GM12892 (cell line): ENCODE measurements at regions not wholly inside any gene's neighbourhood (a gene's known extent, or its start where the extent isn't known, plus 50 kb on each side); places are given as distances from the start of the nearest gene placed in this dataset.

ENCODE experiments used
- DNase-seq: peaks from one replicate; pipeline ENCODE4 v3.0.0; 2011; ENCODE audit not compliant: insufficient read length
- FAIRE-seq: peaks from 2 replicates; lab custom pipeline; 2011; peaks lifted over from hg19 to GRCh38; lab: Jason Lieb, UNC
- POLR2A ChIP-seq: IDR thresholded peaks from 2 replicates; pipeline ENCODE4 v1.6.1; 2011; ENCODE audit warnings: low read depth, low read length, control low read depth
- POLR2AphosphoS5 ChIP-seq: IDR thresholded peaks from 2 replicates; pipeline ENCODE4 v1.6.1; 2011; ENCODE audit warnings: low read depth, low read length, control low read depth
- TAF1 ChIP-seq: IDR thresholded peaks from 2 replicates; pipeline ENCODE4 v1.6.1; 2011; ENCODE audit warnings: low read depth, mild to moderate bottlenecking, control low read depth, low read length, borderline replicate concordance

DNA sequence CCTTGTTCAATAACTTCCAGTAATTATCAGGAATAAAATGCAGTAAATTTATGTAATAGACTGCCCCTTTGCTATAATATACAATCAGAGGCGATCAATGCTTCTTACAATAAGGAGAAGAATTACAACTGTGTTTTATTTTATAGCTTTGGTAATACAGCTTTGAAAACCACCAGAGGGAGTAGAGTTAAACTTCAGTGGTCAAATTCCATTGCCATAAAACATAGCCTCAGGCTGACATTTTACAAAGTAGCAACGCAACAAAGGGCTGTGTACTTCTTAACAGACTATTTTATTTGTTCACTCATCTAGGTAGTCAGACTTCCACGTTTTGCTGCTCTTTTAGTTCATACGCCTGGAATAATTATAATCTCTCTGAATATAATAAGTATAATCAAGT, 58.5 kb downstream of the TEX13C start:
- FAIRE-seq (no peak), DNase-seq (no peak)
- no peak for TF ChIP-seq POLR2AphosphoS5
- no peak for TF ChIP-seq POLR2A
- TF ChIP-seq TAF1: no peak

DNA sequence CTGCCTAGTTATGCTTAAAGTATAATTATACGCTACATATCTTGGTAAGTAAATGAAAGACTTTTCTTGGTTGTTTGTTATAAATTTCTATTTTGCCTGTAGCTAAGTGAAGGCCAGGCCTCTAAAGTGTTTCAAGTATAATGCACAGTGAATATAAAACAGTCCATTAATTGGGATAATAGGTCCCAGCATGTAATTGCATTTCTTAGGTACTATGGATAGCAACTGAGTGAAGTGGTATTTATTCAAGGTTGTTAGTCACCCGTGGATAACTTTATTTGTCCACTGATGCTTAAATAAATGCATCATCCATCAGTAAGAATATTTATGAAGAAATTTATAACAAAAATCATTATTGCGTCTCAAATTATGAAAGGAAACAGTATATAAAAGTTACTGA, 59.1 kb downstream of the TEX13C start:
- TF ChIP-seq TAF1 (no peak), POLR2A (no peak), POLR2AphosphoS5 (no peak)
- no peak for FAIRE-seq

DNA sequence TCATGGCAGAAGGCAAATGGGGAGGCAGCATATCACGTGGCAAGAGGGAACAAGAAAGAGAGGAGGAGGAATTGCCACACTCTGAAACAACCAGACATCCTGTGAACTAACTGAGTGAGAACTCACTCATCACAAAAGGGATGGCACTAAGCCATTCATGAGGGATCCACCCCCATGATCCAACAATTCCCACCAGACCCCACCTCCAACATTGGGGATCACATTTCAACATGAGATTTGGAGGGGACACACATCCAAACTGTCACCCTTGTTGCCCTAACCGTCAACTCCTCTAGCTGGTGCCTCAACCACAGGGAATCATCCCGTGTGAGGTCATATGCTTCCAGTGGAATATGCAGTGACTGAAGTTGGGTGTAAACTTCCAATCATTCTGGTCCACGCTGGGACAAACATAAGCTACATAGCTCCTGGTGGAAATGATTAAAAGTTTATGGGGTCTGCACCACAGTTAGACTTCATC, 62.5 kb downstream of the TEX13C start:
- FAIRE-seq: no peak
- no peak for TF ChIP-seq POLR2A
- no peak for TF ChIP-seq TAF1
- no peak for TF ChIP-seq POLR2AphosphoS5
- DNase-seq: no peak

More for the DNA sequence above, 59.1 kb downstream of the TEX13C start:
- no peak for DNase-seq

DNA sequence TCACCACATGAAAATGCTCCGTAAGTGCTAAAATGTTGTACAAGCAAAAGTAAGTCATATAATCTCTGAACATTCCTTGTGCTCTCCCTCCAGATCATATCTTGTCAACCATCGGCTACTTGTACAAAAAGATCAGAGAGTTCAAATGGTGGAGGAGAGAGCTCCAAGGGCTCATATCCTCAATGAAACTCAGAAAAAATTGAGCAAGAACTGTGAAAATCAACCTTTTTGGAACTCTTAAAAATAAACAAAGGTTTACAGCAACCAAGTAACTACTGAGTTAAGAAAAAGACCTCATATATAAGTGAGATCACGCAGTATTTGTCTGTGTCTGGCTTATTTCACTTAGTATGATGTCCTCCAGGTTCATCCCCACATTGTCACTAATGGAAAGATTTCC, 63.2 kb downstream of the TEX13C start:
- TF ChIP-seq POLR2A (no peak), TAF1 (no peak), POLR2AphosphoS5 (no peak)
- DNase-seq (no peak), FAIRE-seq (no peak)

DNA sequence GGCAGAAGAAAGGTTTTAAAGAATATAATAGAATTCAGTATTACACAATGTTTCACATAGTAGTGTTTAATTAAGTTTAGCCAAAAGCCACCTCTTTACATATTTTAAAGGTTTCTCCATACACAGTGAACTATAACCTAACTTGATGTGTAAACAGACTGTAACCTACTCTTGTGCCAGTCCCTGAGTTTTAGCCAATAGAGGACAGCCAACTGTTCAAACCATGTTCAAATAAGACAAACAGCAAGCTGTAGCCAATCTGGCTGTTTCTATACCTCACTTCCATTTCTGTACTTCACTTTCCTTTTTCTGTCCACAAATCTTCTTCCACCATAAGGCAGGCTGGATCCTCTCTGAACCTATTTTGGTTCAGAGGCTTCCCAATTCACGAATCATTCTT, 65.2 kb downstream of the TEX13C start:
- DNase-seq (no peak), FAIRE-seq (no peak)
- TF ChIP-seq TAF1 (no peak), POLR2AphosphoS5 (no peak), POLR2A (no peak)

DNA sequence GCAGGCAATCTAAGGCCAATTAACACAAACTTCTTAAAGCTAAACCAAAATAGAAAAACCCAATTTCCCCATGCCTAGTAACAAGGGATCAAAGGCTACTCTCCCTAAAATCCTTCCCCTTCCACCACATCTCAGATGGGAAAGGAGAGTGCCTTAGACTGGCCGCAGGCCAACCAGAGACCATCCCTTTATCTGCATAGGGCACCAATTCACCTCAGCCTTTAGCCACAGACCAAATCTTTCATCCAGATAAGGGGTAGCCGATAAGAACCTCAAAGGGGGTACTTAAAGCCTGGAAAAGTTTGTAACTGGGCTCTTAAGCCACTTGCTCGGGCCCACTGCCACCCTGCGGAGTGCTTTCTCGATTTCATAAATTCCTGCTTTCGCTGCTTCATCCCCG, 68.3 kb downstream of the TEX13C start:
- DNase-seq: no peak
- TF ChIP-seq POLR2AphosphoS5 (no peak), POLR2A (no peak), TAF1 (no peak)
- no peak for FAIRE-seq

DNA sequence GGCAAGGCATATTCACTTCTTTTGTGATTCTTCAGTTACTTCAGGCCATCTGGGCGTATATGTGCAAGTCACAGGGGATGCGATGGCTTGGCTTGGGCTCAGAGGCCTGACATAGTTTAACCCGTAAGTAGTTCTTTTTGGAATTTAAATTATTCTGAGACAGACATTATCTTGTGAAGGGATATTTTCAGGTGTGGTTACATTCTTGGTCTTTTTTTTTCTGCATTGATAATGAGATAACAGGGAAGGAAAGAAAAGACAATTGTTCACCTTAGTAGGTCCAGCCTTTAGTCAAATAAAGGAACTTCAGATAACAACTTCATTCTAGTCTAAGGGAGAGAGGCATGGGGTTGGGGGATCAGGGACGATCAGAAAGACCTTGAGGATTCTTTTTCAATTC, 74.8 kb downstream of the TEX13C start:
- DNase-seq (no peak), FAIRE-seq (no peak)
- TF ChIP-seq POLR2A (no peak), TAF1 (no peak), POLR2AphosphoS5 (no peak)

DNA sequence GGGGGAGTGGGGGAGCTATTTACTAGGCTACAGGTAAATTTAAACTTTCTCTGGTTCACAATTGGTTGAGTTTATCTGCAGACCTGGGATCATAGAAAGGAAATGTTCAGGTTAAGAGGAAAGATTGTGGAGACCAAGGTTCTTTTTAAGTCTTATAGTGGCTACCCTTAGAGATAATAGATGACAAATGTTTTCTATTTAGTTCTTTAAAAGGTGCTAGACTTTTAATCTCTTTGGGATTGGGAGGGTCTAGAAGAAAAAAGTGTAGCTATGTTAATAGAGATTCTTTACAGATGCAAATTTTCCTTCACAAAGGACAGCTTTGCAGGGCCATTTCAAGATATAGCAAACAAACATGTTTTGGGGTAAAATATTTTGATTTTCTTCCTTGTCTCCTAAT, 76.0 kb downstream of the TEX13C start:
- no peak for DNase-seq
- TF ChIP-seq TAF1: no peak
- TF ChIP-seq POLR2AphosphoS5: no peak
- no peak for TF ChIP-seq POLR2A
- no peak for FAIRE-seq

DNA sequence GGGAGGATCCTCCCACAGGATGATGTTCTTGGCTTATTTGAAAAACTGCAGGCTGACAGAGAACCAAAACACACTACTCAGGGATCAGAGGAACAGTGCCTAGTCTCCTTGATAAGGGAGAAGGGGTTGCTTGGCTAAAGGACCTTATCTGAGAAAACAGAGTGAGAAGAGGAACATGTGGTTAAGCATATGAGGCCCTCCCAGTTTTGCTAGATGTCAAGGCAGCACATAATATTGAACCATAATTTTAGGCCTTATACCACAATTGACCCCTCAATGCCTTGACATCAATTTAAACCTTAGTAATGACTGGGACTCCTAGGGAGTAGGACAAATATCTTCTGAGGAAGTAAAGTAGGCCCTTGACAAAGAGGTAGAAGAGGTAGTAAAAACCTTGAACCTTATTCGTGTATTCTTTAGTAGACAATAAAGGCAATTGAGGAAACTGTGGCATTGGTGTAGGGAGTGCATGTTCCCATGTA, 79.3 kb downstream of the TEX13C start:
- no peak for DNase-seq
- no peak for FAIRE-seq
- TF ChIP-seq TAF1: no peak
- no peak for TF ChIP-seq POLR2AphosphoS5
- no peak for TF ChIP-seq POLR2A

DNA sequence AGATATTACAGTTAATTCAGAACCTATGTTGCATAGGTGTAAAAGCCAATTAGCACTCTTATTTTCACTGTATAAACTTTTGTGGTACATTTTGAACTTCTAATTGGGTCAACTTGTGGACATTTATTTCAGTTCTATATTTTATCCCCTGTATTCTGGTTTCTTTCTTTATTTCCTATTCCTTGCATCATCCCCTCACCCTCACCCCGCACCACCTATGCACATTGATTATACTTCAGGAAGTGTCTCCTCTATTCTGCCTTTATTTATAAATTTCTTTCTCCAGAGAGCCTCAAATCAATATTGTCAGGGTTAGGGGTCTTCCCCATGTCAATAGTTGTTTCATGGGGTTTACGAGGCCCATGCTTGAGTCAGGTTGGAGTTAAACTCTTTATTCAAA, 83.1 kb downstream of the TEX13C start:
- no peak for DNase-seq
- FAIRE-seq: no peak
- no peak for TF ChIP-seq POLR2AphosphoS5
- no peak for TF ChIP-seq TAF1
- no peak for TF ChIP-seq POLR2A

DNA sequence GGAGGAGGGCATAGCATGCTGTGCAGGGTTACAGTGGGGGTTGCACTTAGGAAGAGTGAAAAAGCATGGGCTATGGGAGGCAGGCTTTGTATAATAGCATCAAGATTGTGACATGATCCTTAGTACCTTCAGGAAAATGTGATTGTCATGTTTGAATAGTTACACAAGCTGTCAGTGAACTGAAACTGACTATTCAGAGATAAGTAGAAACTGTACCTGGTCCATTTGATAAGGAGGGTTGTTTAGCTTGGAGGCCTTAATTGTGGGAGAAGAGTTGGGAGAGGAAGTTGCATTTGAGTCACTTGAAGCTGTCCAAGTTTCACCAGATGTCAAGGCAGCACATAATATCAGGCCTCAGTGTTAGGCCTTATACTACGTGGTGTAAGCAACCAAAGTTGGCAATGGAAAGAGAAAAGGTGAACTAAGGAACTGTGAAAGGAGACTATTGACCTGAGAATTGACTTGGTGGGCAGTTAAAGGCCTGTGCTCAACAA, 85.0 kb downstream of the TEX13C start:
- TF ChIP-seq POLR2A: no peak
- no peak for TF ChIP-seq TAF1
- TF ChIP-seq POLR2AphosphoS5: no peak
- DNase-seq (no peak), FAIRE-seq (no peak)

DNA sequence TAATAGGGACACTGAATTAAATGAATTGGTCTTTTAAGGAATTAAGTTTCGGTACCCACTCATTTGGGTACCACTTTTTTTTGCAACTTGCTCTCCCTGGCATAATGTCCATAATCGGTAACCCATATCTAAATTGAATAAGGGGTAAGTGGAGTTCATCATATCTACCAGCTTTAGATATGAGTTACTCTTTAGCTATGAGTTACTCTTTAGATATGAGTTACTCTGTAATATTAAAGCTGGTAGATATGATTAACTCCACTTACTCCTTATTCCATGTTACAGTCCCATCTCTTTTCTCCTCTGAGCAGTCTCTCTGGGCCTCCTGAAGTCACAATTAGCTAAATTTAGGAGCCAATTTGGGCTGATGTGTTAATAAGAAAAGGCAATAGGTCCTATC, 85.7 kb downstream of the TEX13C start:
- FAIRE-seq: no peak
- DNase-seq: no peak
- TF ChIP-seq TAF1 (no peak), POLR2A (no peak), POLR2AphosphoS5 (no peak)
